IPS DF 6.9 (cell line): ENCODE measurements at regions not wholly inside any gene's neighbourhood (a gene's known extent, or its start where the extent isn't known, plus 50 kb on each side); places are given as distances from the start of the nearest gene placed in this dataset.

Source experiments
- DNase-seq: peaks from one replicate; pipeline ENCODE4 v3.0.0-alpha.2; 2013; ENCODE audit warnings: low read depth, low spot score
- H3K27ac ChIP-seq: one replicate; pipeline ENCODE4 v1.5.1; 2013; ENCODE audit warnings: low read length, control low read depth
- H3K27me3 ChIP-seq: 2 replicates; pipeline ENCODE4 v1.6.1; 2013; ENCODE audit warnings: mild to moderate bottlenecking, low read length; ENCODE audit not compliant: control insufficient read depth, insufficient read depth
- H3K36me3 ChIP-seq: 2 replicates; pipeline ENCODE4 v1.6.1; 2013; ENCODE audit warnings: low read length; ENCODE audit not compliant: control insufficient read depth, insufficient read depth
- H3K4me1 ChIP-seq: 2 replicates; pipeline ENCODE4 v1.6.1; 2013; ENCODE audit warnings: low read length; ENCODE audit not compliant: control insufficient read depth, insufficient read depth
- H3K4me3 ChIP-seq: 2 replicates; pipeline ENCODE4 v1.5.1; 2013; ENCODE audit warnings: mild to moderate bottlenecking, low read length
- H3K9me3 ChIP-seq: 2 replicates; pipeline ENCODE4 v1.6.1; 2013; ENCODE audit warnings: low read length, inconsistent platforms; ENCODE audit not compliant: control insufficient read depth, insufficient read depth
- WGBS: extraction: QIAGEN DNeasy Blood & Tissue Kit; methylation state at CpG from one replicate; pipeline ENCODE4 v1.1.7; 2013; ENCODE audit warnings: mixed read lengths, missing lambda C conversion rate; ENCODE audit not compliant: insufficient read length, insufficient coverage; 5-methylcytosine and 5-hydroxymethylcytosine counted together

GRCh38 chr7:118609207-118609606, 384.7 kb downstream of the ANKRD7 start:
- H3K36me3 ChIP-seq: no peaks in the 10 kb centered on the region
- H3K9me3 ChIP-seq: no peaks in the 10 kb centered on the region
- WGBS: no CpG with 5 or more reads among the region's 3 CpGs
- H3K27me3 ChIP-seq: no peaks in the 10 kb centered on the region
- no peak for DNase-seq
- H3K4me1 ChIP-seq: no peaks in the 10 kb centered on the region
- H3K27ac ChIP-seq: no peak overlapping the region
- no peak overlapping the region for H3K4me3 ChIP-seq

DNA sequence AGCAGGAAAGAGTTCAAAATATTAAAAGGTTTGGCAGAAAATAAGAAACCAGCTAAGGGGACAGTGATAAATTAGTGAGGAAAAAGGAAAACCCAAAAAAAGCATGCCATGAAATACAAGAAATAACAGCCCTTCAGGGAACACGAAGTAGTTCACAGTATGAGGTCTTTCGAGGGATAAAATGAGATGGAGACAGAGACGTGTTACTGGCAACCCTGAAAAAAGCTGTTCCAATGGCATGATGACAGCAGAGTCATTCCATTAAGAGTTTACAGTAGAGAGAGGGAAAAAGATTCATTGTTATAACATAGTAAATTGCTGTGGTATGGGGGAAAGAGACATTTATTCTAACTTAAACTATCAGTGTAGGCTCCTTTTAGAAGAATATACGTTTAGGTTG, 391.2 kb downstream of the ANKRD7 start:
- no peaks in the 10 kb centered on the region; the same call in 1 of the 2 replicates for H3K4me1 ChIP-seq
- no peaks in the 10 kb centered on the region for H3K36me3 ChIP-seq
- no peak for DNase-seq
- H3K9me3 ChIP-seq: no peaks in the 10 kb centered on the region
- no peak overlapping the region for H3K4me3 ChIP-seq
- no peak overlapping the region for H3K27ac ChIP-seq
- H3K27me3 ChIP-seq: no peaks in the 10 kb centered on the region
- no CpG with 5 or more reads among the region's 4 CpGs for WGBS

DNA sequence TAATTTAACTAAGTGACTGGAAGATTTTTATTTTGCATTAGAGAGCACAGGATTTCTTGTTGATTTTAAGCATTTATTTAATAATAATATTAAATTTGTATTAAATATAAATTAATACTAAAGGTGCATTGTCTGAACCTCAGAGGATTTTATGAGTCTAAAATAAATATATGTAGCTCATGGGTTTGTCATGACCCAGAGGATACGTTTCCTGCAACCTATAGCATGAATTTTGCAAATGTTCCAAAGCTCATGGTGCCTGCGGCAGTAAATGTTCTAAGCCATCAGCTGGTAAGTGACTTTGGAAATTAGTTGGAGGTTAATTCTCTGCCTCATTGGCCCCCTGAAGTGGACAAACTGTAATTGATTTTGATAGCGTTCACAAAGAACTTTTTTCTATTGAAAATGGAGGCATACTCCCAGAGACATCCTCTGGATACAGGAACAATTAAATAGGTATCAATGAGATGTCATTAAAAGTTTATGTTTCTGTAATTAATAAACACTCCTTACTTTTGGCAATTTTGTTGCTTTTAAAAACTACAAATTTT, 397.4 kb downstream of the ANKRD7 start:
- H3K4me1 ChIP-seq: no peaks in the 10 kb centered on the region; the same call in 1 of the 2 replicates
- no peak for DNase-seq
- no peak overlapping the region for H3K27ac ChIP-seq
- no CpG with 5 or more reads among the region's 3 CpGs for WGBS
- H3K36me3 ChIP-seq: no peaks in the 10 kb centered on the region
- no peak overlapping the region for H3K4me3 ChIP-seq
- peaks cover 2% of the 10 kb centered on the region; the same call in 1 of the 2 replicates for H3K9me3 ChIP-seq
- no peaks in the 10 kb centered on the region for H3K27me3 ChIP-seq

GRCh38 chr7:118626739-118627138, 402.2 kb downstream of the ANKRD7 start:
- H3K4me1 ChIP-seq: no peaks in the 10 kb centered on the region
- H3K27me3 ChIP-seq: no peaks in the 10 kb centered on the region
- no peak overlapping the region for H3K27ac ChIP-seq
- H3K36me3 ChIP-seq: no peaks in the 10 kb centered on the region
- H3K9me3 ChIP-seq: peaks cover 4% of the 10 kb centered on the region
- no CpG with 5 or more reads among the region's 4 CpGs for WGBS
- H3K4me3 ChIP-seq: no peak overlapping the region
- no peak for DNase-seq

DNA sequence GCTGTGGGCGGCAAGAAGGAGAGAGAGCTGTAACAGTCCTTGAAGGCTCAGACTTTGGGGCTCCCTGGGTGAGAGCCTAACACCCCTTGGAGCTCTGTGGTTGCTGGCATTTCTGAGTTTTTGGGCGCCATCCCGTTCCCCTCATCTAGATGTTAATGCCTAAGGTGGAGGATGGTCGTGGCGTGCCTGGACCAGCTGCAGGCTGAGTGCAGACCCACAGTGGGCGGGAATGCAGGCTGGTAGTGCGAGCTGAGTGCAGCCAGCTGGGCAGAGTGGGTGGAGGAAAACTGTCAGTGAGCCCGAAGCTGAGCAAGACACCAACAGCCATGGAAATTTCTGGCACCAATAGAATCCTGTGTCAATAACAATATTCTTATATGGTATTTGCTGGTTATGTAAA, 403.0 kb downstream of the ANKRD7 start:
- WGBS: no CpG with 5 or more reads among the region's 8 CpGs
- Histone ChIP-seq H3K4me1 (no peaks in the 10 kb centered on the region), H3K36me3 (no peaks in the 10 kb centered on the region), H3K27ac (no peak overlapping the region), H3K9me3 (peaks cover 4% of the 10 kb centered on the region), H3K27me3 (no peaks in the 10 kb centered on the region), H3K4me3 (no peak overlapping the region)
- no peak for DNase-seq

- Histone ChIP-seq H3K4me3 (no peak overlapping the region), H3K4me1 (no peaks in the 10 kb centered on the region), H3K27me3 (no peaks in the 10 kb centered on the region), H3K36me3 (no peaks in the 10 kb centered on the region), H3K9me3 (peaks cover 4% of the 10 kb centered on the region), H3K27ac (no peak overlapping the region)
- DNase-seq: no peak
- whole genome bisulfite sequencing: no CpG with 5 or more reads among the region's 2 CpGs
Measured at GRCh38 chr7:118629898-118630438, 405.5 kb downstream of the ANKRD7 start.

GRCh38 chr7:118642396-118642795, 417.9 kb downstream of the ANKRD7 start:
- no peaks in the 10 kb centered on the region for H3K27me3 ChIP-seq
- no peaks in the 10 kb centered on the region for H3K9me3 ChIP-seq
- no peak overlapping the region for H3K27ac ChIP-seq
- H3K36me3 ChIP-seq: no peaks in the 10 kb centered on the region
- H3K4me1 ChIP-seq: no peaks in the 10 kb centered on the region
- no CpG with 5 or more reads among the region's 2 CpGs for WGBS
- no peak overlapping the region for H3K4me3 ChIP-seq
- DNase-seq: no peak

DNA sequence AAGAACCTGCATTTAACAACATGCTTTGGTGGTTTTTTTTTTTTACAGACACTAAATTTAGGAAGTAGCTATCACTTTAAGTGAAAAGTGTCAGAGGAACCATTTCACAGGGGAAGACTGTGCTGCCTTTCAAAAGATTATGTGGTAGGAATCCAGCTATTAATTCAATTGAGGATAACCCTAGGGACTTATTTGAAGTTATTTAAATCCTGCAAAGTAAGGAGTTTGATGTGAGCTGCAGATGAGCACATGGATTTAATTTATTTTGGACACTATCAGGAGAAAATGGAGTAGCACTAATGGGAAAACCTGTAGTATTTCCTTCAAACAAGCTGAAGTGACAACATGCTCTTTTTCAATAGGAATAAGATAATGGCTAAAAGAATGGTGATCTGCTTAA, 419.8 kb downstream of the ANKRD7 start:
- no peak for DNase-seq
- Histone ChIP-seq H3K36me3 (no peaks in the 10 kb centered on the region), H3K9me3 (no peaks in the 10 kb centered on the region), H3K27me3 (no peaks in the 10 kb centered on the region), H3K4me3 (no peak overlapping the region), H3K27ac (no peak overlapping the region), H3K4me1 (no peaks in the 10 kb centered on the region)

- no peaks in the 10 kb centered on the region for H3K9me3 ChIP-seq
- no peak overlapping the region for H3K27ac ChIP-seq
- H3K4me3 ChIP-seq: no peak overlapping the region
- H3K36me3 ChIP-seq: no peaks in the 10 kb centered on the region
- H3K4me1 ChIP-seq: no peaks in the 10 kb centered on the region
- no peaks in the 10 kb centered on the region for H3K27me3 ChIP-seq
- DNase-seq: no peak
- WGBS: no CpG with 5 or more reads among the region's 2 CpGs
Measured at GRCh38 chr7:118648002-118648401, 423.5 kb downstream of the ANKRD7 start.

- Histone ChIP-seq H3K27me3 (no peaks in the 10 kb centered on the region), H3K27ac (no peak overlapping the region), H3K36me3 (no peaks in the 10 kb centered on the region), H3K9me3 (no peaks in the 10 kb centered on the region), H3K4me1 (no peaks in the 10 kb centered on the region), H3K4me3 (no peak overlapping the region)
- no peak for DNase-seq
- no CpG with 5 or more reads among the region's 5 CpGs for WGBS
Measured at GRCh38 chr7:118657391-118658005, 433.0 kb downstream of the ANKRD7 start.

GRCh38 chr7:118662266-118662665, 437.8 kb downstream of the ANKRD7 start:
- Histone ChIP-seq H3K4me3 (no peak overlapping the region), H3K27ac (no peak overlapping the region), H3K27me3 (no peaks in the 10 kb centered on the region), H3K4me1 (no peaks in the 10 kb centered on the region), H3K36me3 (no peaks in the 10 kb centered on the region), H3K9me3 (no peaks in the 10 kb centered on the region)
- DNase-seq: no peak
- WGBS: no CpG with 5 or more reads among the region's 2 CpGs
